GM19372 (cell line): ENCODE measurements at regions not wholly inside any gene's neighbourhood (a gene's known extent, or its start where the extent isn't known, plus 50 kb on each side); places are given as distances from the start of the nearest gene placed in this dataset.

Experiments used
- ATAC-seq: cut with Tn5 transposase; IDR thresholded peaks from one replicate; pipeline ENCODE4 v1.9.1; 2021; ENCODE audit warnings: mild to moderate bottlenecking, low read depth, moderate library complexity; ENCODE audit not compliant: unreplicated experiment

GRCh38 chr9:84570482-84571154 is 98.9 kb upstream of the NTRK2 start:
- no peak for ATAC-seq

GRCh38 chr9:84573083-84573482 is 96.4 kb upstream of the NTRK2 start:
- ATAC-seq, result no peak

- no peak for ATAC-seq
These were observed 93.8 kb upstream of the NTRK2 start for GRCh38 chr9:84575705-84576104.

- ATAC-seq, result no peak
These were observed 85.7 kb upstream of the NTRK2 start for GRCh38 chr9:84583866-84584265.

- no peak for ATAC-seq
These were observed 82.9 kb upstream of the NTRK2 start for GRCh38 chr9:84586662-84587061.

- no peak for ATAC-seq
These were observed 82.4 kb upstream of the NTRK2 start for GRCh38 chr9:84587153-84587552.

- ATAC-seq, result no peak
These were observed 80.0 kb upstream of the NTRK2 start for GRCh38 chr9:84589542-84589941.

GRCh38 chr9:84590706-84591105 is 78.8 kb upstream of the NTRK2 start:
- no peak for ATAC-seq

GRCh38 chr9:84592918-84593317 is 76.6 kb upstream of the NTRK2 start:
- no peak for ATAC-seq

- no peak for ATAC-seq
These were observed 76.2 kb upstream of the NTRK2 start for GRCh38 chr9:84593352-84593751.

GRCh38 chr9:84597131-84597530 is 72.4 kb upstream of the NTRK2 start:
- peak; percentile 81 for ATAC-seq

- ATAC-seq, result no peak
These were observed 70.5 kb upstream of the NTRK2 start for GRCh38 chr9:84598921-84599636.

GRCh38 chr9:84600739-84601138 is 68.8 kb upstream of the NTRK2 start:
- ATAC-seq, result no peak

- no peak for ATAC-seq
These were observed 65.3 kb upstream of the NTRK2 start for GRCh38 chr9:84604223-84604622.

GRCh38 chr9:84609779-84610178 is 59.8 kb upstream of the NTRK2 start:
- no peak for ATAC-seq

GRCh38 chr9:84613431-84613830 is 56.1 kb upstream of the NTRK2 start:
- ATAC-seq, result no peak

- ATAC-seq, result no peak
These were observed 54.0 kb upstream of the NTRK2 start for GRCh38 chr9:84615544-84615943.

- ATAC-seq, result no peak
These were observed 52.0 kb upstream of the NTRK2 start for GRCh38 chr9:84617411-84618029.
